ENCODE measurements at regions not wholly inside any gene's neighbourhood (a gene's known extent, or its start where the extent isn't known, plus 50 kb on each side); places are given as distances from the start of the nearest gene placed in this dataset.

DNA sequence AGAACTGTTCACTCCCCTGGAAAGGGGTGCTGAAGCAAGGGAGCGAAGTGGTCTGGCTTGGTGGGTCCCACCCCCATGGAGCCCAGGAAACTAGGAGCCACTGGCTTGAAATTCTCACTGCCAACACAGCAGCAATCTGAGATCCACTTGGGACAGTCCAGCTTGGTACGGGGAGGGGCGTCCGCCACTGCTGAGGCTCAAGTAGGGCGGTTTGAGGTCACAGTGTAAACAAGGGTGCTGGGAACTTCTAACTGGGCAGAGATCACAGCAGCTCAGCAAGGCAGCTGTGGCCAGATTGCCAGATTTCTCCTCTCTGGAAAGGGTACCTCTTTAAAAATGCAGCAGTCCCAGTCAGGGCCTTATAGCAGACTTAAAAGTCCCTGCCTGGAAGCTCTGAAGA lies 53.9 kb upstream of the GALNTL6 start:
- no peak for DNase-seq

DNA sequence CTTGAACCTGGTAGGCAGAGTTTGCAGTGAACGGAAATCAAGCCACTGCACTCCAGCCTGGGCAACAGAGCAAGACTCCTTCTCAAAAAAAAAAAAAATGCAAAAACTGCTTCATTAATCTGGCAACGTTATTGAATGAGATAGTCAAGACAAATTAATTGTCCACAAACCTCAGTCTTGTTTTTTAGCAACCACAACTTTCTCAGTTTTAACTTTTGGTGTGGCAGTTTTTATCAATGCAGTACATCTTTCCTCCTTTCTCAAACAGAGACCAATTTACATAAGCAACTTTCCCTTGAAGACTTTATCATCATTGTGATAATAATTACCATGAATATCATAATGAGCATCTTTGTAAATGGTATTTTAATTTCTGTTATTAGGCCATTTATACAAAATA lies 61.7 kb upstream of the GALNTL6 start:
- DNase-seq, result no peak

DNA sequence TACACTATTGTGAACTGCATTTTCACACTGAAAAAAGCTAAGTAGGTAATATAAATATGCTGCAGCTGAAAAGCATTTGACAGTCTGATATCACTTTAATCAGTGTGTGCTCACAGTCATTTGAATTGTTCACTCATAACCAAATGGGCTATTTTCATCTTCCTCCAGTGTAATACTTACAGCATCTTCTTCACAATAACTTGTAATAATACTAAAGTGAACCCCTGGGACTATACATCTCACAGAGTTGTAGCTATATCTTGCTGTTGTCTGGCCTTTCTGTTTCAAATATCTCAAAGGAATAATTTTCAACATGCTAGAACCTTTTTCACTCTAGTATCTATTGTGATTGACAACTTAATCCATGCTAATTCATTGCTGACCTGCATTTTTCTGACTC lies 66.8 kb upstream of the GALNTL6 start:
- DNase-seq, result no peak

DNA sequence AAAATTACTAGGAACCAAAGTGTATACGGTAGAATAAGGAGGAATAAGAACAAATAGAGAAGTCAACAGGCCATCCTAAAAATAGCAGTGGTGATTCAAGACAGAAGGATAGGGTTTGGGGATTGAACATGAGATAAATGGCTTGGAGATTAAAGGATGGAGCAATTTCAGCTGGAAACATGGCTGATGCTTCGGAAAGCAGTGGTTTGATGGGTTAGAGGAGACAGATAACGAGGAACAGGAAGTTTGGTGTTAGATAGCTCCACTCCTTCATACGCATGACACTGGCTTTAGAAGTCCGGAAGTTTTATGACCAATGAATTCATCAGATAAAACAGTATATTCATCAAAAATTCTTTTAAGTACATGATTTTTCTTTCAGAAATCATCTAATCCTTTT lies 70.8 kb upstream of the GALNTL6 start:
- no peak for DNase-seq

DNA sequence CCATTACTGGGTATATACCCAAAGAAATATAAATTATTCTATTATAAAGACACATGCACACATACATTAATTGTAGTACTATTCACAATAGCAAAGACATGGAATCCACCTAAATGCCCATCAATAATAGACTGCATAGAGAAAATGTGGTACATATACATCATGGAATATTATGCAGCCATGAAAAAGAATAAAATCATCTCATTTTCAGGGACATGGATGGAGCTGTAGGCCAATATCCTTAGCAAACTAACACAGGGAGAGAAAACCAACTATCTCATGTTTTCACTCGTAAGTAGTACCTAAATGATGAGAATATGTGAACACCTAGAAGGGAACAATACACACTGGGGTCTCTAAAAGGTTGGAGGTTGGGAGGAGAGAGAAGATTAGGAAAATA lies 86.0 kb upstream of the GALNTL6 start:
- DNase-seq, result no peak

DNA sequence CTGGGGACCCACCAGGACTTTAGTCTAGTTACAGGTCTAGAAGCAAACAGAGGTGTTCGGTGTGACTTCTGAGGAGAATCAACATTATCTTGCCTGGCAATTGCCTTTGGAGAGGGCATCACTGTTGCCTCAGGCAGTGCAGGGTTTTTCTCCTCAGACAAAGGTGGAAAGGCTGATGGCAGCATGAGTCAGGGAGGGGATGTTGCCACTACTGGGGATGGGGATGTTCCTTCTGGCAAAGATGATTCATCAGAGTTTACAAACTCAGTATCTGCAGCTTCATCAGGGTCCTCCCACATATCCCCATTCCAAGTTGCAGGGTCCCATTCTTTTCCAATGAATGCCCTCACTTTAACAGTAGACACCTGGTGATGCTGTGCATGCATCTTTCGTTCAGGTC lies 91.3 kb upstream of the GALNTL6 start:
- no peak for DNase-seq

DNA sequence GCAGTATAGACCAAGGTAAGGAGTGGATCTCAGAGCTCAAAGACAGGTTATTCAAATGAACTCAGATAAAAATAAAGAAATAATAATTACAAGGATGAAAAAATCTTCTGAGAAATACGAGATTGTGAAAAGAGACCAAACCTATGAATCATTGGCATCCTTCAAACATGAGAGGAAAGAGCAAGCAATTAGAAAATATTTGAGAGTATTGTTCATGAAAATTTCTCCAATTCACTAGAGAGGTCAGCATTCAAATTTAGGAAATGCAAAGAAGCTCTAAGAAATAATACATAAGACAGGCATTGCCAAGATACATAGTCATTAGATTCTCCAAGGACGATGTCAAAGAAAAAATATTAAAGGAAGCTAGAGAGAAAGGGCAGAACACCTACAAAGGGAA lies 93.5 kb upstream of the GALNTL6 start:
- no peak for DNase-seq

DNA sequence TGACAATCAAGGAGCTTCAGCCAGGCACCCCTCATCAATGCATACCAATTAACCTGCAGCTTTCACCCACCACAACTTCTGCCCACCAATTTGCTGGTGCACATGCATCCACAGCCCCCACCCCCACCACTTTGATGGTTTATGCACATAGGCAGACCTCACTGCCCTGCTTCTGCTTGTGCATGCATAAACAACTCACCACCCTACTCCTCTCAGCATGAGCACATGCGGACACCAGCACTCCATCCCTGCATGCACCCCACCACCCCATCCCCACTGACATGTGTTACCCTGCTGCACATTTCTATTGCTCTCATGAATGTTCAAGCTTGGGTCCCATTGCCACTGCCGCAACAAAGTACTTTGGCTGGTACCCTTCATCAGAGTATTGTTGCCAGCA lies 94.5 kb upstream of the GALNTL6 start:
- DNase-seq, result no peak

DNA sequence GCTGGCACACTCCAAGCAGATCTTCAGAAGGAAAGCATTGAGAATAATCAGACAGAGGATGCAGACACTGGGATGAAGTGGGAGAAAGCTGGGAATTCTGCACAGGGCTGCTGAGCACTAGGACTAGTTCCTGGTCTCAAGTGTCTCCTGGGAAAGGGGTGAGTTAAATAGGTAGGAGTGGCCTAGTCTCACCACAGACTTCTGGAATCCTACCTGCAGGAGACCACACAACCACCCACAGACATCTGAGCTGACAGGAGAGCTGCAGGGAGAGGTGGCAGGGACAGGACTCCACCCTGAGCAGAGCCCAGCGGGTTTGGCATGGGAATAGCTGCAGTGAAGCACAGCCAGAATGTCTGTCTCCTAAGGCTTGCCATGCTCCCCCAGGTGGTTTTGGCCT lies 95.1 kb upstream of the GALNTL6 start:
- no peak for DNase-seq

DNA sequence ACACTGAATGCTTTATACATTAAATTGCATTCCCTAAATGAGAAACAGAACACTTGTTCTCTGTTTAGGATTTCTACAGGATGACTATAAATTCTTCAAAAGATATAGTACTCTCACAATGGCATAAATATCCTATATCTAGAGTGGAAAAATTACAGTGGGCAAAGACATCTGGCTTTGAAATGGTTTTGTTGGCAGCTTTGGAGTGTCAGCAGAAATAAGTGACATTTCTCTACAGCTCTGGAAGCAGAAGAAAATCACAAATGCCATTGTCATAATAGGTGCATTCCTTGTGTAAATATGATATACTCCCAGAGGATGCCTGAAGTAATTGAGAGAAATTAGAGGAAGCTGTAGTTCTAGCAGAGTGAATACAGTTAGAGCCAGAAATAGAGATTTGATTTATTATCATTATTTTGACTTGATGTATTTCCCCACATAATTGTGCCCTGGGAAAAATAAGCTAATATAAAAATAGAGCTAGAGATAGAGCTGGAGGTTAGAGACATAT lies 95.9 kb upstream of the GALNTL6 start:
- DNase-seq, result no peak

DNA sequence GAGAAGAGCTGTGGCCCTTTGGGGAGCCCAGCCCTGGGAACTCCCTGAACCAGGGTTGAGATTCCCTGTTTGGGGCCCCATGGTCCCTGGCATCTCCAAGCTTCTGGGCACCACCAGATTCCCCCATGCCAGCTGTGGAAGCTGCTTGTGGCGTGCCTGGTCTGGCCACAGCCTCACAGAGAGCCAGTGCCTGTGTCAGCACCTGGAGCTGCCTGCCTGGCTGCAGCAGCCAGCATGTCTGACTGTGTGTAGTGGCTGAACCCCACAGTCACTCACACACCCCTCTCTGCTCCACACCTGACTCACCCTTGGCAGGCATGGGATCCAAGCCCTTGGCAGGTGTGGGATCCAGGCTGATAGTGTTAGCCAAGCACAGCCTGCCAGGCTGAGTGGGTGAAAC lies 97.2 kb upstream of the GALNTL6 start:
- DNase-seq, result no peak

DNA sequence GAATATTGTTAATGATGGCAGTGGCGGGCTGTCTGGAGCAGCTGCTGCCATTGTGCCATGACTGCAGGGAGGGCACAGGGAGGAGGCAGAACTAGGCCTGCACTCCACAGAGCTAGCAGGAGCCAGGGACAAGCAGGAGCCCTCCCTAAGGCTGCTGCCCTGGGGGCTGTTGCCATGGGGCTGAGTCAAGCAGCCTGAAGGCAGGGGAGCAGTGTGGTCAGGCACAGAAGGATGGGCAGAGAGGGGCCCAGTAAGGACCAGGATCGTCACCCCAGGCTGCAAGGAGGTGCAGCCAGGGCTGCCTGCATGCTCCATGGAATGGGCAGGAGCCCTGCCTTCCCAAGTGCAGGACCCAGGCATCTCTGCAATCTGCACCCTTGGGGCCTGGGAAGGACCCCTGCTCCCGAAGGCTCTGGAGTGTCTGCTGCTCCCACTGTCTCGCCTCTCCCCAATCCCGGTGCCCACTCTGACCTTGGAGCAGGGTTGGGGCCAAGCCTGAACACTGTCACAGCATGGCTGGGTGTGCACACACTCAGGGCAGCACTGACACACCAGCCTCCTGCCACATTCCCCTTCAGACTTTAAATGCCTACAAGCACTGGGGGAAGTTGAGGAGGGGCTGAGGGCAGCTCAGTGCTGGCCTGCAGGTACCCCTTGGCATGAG lies 98.3 kb upstream of the GALNTL6 start:
- DNase-seq, result no peak

DNA sequence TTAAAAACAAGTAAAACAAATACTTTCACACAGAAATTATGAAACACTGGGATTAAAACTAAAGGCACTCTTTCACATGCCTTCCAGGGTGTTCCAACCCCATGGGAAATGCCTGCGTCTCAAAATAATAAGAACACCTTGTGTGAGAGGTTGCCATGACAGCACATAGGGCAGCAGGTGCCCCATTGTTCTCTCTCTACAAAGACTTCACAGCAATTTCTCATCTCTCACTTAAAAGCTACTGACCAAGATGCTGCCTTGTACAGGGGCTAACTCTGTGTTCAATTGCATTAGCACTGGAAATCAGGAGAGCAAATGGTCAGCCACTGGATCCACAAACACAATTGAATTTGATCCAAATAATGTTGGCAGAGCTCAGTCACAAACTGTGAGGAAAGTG lies 102.5 kb upstream of the GALNTL6 start:
- DNase-seq, result peak; percentile 1 to 2

DNA sequence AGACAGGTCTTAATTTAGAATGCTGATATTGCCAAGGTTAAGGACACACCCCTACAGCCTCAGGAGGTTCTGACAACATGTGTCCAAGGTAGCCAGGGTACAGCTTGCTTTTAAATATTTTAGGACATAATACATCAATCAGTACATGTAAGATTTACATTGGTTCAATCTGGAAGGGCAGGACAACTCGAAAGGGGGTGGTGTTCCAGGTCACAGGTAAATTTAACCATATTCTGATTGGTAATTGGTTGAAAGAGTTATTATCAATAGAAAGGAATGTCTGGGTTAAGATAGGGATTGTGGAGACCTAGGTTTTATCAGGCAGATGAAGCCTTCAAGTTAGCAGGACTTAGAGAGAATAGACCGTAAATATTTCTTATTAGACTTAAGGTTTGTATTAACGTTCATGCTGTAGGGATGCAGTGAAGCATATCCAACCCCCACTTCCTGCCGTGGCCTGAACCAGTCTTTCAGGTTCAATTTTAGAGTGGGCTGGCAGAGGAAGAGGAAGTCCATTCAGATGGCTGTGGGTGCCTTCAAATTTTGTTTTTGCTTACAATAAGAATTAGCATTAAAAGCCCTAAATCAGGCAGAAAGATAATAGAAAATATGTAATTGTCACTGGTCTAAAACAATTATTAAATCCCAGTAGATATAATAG lies 136.5 kb upstream of the GALNTL6 start:
- no peak for DNase-seq

DNA sequence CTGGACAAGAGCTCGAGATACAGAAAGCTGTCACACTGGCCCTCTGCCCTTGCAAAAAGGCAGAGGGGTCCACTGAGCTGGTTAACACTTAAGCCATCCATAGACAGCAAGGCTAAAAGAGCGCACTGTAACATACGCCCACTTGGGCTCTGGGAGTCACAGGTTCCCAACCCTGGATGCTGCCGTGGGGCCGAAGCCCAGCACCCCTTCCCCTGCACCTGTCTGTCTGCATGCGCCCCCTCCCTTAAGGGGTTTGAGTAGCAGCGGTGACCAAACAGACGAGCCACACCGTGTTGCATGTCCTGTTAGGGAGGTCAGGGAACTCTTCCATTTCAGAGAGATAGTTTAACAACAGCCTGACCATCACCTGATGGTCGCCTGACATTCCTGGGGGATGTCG lies 138.4 kb upstream of the GALNTL6 start:
- DNase-seq, result no peak

DNA sequence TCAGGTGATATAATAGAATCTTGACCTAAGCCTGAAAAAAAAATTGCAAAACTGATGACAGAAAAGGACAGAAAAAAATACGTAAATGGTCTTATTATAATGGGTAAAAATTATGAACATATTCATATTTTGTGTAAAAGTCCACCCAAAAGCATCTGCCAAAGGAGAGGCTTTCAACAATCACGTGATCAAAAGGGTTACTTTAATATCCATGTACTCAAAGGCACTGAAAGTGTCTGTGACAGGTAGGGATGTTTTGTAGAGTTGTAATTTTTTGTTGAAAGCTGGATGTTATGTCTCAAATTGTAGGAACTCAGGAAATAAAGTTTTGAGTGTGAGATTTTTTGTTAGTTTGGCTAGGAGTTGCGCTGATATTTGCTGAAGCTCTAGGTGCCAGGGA lies 144.8 kb upstream of the GALNTL6 start:
- no peak for DNase-seq

DNA sequence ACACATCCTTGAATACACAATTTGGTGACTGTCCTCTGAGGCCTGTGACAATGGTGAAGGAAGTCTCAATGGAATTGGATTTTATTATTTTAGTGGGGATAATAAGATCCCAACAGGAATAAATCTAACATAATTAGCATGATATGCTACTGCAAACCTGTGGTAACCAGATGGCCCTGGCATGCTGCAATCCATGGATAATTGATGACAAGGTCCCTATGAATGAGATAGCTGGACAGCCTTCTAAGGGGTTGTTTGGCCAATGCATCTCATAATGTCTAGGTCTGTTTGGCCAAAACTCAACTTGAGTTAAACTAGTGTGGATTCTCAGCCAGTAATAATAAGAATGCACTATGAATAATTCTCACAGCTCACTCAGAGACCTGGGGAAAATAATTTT lies 145.3 kb upstream of the GALNTL6 start:
- no peak for DNase-seq

DNA sequence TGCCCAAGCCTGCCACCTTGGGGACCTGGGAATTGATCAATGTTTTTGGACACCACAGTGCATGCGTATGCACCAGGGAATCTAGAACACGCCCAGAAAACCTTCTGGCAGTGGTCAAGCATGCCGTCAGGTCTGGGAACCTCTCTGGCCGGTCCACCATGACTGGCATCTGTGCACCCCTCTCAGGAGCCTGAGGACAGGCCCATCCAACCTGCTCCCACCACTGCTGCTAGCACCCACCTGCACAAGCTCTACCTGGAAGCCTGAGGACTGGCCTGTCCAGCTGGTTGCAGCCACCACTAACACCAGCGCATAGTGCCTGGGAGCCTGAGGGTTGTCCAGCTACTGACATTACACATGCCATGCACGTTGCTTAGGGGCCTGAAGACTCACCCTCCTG lies 162.1 kb upstream of the GALNTL6 start:
- DNase-seq, result no peak

DNA sequence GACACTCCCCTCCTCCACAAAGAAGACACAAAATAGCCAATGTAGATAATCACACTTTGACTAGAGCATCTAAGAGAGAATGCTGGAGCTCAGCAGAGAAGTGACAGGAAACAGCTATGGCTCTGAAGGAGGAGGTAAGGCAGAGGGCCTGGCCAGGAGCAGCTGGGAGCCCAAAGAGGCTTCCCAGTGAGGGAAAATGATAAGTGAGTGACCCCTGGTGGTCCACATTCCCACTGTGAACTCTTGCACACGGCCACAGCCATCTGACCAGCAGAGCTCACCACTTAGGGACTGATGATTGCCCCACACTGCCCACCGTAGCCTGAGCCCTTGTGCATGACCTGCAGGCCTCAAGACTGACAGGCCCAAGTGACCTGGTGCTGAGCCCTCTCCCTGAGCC lies 162.7 kb upstream of the GALNTL6 start:
- DNase-seq, result no peak

DNA sequence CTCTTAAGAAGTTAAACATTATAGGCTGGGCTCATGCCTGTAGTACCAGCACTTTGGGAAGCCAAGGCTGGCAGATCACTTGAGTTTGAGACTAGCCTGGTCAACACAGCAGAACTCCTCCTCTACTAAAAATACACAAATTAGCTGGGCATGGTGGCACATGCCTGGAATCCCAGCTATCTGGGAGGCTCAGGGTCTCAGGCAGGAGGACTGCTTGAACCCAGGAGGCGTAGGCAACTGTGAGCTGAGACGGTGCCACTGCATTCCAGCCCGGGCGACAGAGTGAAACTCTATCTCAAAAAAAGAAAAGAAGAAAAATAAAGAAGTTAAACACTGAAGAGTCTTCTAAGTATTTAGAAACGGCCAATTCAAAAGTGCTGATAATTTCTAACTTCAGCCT lies 164.3 kb upstream of the GALNTL6 start:
- no peak for DNase-seq

DNA sequence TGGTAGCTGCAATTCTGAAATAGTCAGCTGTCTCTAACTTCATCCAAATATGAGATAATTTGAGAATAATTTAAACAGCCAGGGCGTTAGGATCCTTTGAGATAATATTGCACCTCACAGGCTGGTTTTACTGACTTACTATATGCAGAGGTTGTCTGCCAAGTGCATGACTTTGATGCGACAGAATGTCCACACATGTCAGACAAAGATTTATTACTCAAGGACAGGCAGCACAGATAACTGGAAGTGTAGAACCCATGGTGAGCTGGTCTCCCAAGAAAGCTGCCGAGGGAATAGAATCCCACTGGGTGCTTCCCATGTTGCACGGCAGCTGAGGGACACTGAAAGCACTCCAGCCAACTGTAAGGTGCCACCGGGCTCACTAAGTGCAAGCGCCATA lies 166.2 kb upstream of the GALNTL6 start:
- no peak for DNase-seq

DNA sequence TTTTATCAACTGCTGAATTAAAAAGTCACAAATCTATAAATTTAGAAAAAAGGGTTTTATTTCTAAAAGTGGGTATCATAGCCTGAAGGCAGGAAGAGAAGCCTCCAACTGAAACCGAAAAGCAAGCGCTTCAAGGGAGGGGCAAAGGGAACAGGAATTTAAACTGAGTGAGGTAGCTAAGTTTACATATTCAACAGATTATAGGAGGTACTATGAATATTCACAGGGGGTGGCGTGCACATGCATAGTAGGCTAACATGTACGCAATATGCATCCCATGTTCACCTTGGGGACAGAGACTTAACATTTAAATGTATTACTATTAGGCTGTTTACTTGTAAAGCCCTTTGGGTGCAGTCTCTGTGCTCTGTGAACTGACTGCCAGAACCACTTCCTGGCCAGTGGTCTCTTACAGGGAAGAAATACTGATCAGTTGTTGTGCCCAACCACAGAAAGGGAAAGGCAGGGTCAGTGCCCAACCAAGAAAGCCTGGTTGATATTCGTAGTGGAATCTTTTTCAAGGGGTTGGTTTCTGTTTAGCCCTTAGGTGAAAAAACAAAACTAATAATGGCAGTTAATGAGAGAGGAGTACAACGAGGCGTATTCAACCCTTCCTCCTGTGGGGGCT lies 168.7 kb upstream of the GALNTL6 start:
- no peak for DNase-seq

DNA sequence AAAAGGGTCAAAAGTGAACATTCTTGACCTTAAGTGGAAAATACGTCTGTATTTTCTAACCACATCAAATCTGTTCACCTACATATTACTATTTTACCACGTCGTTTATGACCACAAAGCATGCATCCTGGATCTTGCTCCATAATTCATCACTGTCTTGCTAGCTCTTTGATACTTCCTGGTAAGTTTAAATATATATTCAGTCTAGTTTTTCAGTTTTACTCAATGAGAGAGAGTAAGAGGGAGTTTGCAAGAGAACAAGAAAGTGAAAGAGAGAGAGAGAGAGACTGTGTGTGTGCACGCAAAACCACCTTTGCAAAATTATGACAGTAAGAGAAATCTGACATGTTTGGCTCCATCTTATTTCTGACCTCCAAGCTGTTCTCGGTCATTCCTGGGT lies 173.7 kb upstream of the GALNTL6 start:
- no peak for DNase-seq

DNA sequence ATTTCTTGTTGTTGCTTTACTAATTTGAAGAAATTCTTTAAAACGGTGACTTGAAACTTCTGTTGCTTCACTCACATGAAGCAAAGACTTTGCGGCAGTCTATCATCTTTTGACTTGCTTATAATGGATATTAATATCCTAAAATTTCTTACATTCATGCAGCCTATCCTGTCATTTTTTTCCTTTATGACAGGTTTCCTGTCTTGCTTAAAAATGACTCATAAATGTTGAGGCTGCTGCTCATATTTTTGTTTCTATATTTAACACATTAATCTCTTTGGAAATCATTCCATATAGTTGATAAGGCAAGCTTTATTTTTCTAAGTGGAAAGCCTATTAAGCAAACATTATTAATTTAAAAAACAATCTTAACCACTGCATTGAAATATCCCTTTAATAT lies 176.6 kb upstream of the GALNTL6 start:
- DNase-seq, result no peak

DNA sequence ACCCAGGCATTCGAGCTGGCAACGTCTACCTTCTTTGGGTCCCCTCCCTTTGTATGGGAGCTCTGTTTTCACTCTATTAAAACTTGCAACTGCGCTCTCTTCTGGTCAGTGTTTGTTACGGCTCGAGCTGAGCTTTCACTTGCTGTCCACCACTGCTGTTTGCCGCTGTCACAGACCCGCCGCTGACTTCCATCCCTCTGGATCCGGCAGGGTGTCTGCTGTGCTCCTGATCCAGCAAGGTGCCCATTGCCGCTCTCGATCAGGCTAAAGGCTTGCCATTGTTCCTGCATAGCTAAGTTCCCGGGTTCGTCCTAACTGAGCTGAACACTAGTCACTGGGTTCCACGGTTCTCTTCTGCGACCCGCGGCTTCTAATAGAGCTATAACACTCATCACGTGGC lies 183.5 kb upstream of the GALNTL6 start:
- no peak for DNase-seq
